Esophagus muscularis mucosa (tissue), 4 donors: ENCODE measurements at regions not wholly inside any gene's neighbourhood (a gene's known extent, or its start where the extent isn't known, plus 50 kb on each side); places are given as distances from the start of the nearest gene placed in this dataset.
A peak's percentile ranks its signal among the peaks of the same experiment; 100 is the strongest.

Source experiments
- DNase-seq: peaks from one replicate; pipeline ENCODE4 v3.0.0-alpha.2; 2017; ENCODE audit errors: extremely low spot score
- H3K27ac ChIP-seq, 4 donors: fragments of 200-600 bp; sonication (generic); replicated peaks in 1 of 4; 1 replicate in 3 of 4; 2 replicates in 1 of 4; pipeline ENCODE4 v1.5.1; 2016 to 2019; ENCODE audit warnings: mild to moderate bottlenecking in 1 of 4
- H3K27me3 ChIP-seq, 4 donors: fragments of 200-600 bp; sonication (generic); one replicate each; pipeline versions ENCODE4 v1.5.1 to v1.6.0; 2016 to 2019
- H3K36me3 ChIP-seq, 4 donors: fragments of 200-600 bp; sonication (generic); one replicate each; pipeline ENCODE4 v1.5.1; 2016 to 2019
- H3K4me1 ChIP-seq, 4 donors: fragments of 200-600 bp; sonication (generic); one replicate each; pipeline ENCODE4 v1.5.1; 2016 to 2019
- H3K4me3 ChIP-seq, 4 donors: fragments of 200-600 bp; sonication (generic); 1 replicate in 2 of 4; 2 replicates in 2 of 4; pipeline ENCODE4 v1.5.1; 2016 to 2019; ENCODE audit warnings: mild to moderate bottlenecking in 4 of 4, moderate library complexity in 1 of 4
- H3K9me3 ChIP-seq, 4 donors: fragments of 200-600 bp; sonication (generic); 1 replicate in 3 of 4; 2 replicates in 1 of 4; pipeline ENCODE4 v1.5.1; 2016 to 2019
- EP300 ChIP-seq: sonication (generic); formaldehyde crosslinking; IDR thresholded peaks from one replicate; pipeline ENCODE4 v1.6.1; 2017; ENCODE audit warnings: antibody characterized with exemption
- POLR2A ChIP-seq: fragments of 450-650 bp; IDR thresholded peaks from one replicate; pipeline ENCODE4 v1.6.1; 2017; ENCODE audit warnings: antibody characterized with exemption, moderate library complexity, mild to moderate bottlenecking, low read depth
- POLR2AphosphoS5 ChIP-seq, 2 donors: sonication (generic); formaldehyde crosslinking; IDR thresholded peaks; one replicate each; pipeline ENCODE4 v1.6.1; 2017; ENCODE audit warnings: antibody characterized with exemption in 2 of 2
- WGBS: methylation state at CpG from one replicate; pipeline ENCODE4 v1.1.5; 2018; 5-methylcytosine and 5-hydroxymethylcytosine counted together
- intact Hi-C: fragments of 100-400 bp; cut with DNase I; formaldehyde crosslinking; loops from one replicate; pipeline ENCODE4 v1.15.1; 2023
- TF ChIP-seq, protein P1 (sequence below), 3 experiments: fragments of 200-600 bp in 2 of 3; fragments of 450-650 bp in 1 of 3; sonication (generic) in 2 of 3; IDR thresholded peaks; one replicate each; pipeline ENCODE4 v1.5.1; 2017 to 2019; ENCODE audit warnings: antibody characterized with exemption in 3 of 3, mild to moderate bottlenecking in 2 of 3, moderate library complexity in 1 of 3

DNA sequence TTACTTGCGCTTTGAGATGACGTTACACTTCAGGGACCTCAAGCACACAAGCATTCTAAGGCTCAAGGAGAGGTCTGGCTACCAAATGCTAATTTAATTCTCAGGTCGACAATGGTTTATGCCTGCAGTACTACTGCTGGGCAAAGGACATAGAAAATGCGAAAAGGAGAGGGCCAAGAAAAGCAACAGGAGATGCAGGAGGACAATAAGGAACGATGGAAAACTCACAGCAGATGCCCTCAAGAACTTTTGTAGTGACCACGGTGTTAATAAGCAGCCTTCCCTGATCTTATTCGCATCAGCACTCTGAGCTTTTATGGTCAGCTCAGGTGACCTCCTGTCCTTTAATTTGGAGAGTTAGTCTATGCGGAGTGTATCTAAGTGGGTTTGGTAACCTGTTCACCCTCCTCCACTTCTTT, 146.3 kb downstream of the GPR85 start:
- TF ChIP-seq POLR2A, result no peak
- TF ChIP-seq POLR2AphosphoS5 (IDR thresholded peaks at IDR 0.05), result no peak
- TF ChIP-seq, protein P1, sequence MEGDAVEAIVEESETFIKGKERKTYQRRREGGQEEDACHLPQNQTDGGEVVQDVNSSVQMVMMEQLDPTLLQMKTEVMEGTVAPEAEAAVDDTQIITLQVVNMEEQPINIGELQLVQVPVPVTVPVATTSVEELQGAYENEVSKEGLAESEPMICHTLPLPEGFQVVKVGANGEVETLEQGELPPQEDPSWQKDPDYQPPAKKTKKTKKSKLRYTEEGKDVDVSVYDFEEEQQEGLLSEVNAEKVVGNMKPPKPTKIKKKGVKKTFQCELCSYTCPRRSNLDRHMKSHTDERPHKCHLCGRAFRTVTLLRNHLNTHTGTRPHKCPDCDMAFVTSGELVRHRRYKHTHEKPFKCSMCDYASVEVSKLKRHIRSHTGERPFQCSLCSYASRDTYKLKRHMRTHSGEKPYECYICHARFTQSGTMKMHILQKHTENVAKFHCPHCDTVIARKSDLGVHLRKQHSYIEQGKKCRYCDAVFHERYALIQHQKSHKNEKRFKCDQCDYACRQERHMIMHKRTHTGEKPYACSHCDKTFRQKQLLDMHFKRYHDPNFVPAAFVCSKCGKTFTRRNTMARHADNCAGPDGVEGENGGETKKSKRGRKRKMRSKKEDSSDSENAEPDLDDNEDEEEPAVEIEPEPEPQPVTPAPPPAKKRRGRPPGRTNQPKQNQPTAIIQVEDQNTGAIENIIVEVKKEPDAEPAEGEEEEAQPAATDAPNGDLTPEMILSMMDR (IDR thresholded peaks at IDR 0.05), result no peak
- TF ChIP-seq EP300, result no peak
- Histone ChIP-seq H3K27ac (peak overlapping the region; percentile 81 to 83 (median 82)), H3K36me3 (no peaks in the 10 kb centered on the region), H3K9me3 (no peaks in the 10 kb centered on the region), H3K4me3 (peak overlapping the region; percentile 84 to 93 (median 90)), H3K4me1 (peaks cover 16 to 38% (median 35%) of the 10 kb centered on the region in 4 donors), H3K27me3 (peaks cover 0 to under 1% (median 0%) of the 10 kb centered on the region in 4 donors)
- no peak for DNase-seq
- intact Hi-C loops, result loop anchor here (2.0 to 5.0 kb wide), 2 partner anchors 152 to 177 kb away; partner anchors contain the start of gene SMIM30
- 22% methylated on average over 8 of the region's 8 CpGs for WGBS

DNA sequence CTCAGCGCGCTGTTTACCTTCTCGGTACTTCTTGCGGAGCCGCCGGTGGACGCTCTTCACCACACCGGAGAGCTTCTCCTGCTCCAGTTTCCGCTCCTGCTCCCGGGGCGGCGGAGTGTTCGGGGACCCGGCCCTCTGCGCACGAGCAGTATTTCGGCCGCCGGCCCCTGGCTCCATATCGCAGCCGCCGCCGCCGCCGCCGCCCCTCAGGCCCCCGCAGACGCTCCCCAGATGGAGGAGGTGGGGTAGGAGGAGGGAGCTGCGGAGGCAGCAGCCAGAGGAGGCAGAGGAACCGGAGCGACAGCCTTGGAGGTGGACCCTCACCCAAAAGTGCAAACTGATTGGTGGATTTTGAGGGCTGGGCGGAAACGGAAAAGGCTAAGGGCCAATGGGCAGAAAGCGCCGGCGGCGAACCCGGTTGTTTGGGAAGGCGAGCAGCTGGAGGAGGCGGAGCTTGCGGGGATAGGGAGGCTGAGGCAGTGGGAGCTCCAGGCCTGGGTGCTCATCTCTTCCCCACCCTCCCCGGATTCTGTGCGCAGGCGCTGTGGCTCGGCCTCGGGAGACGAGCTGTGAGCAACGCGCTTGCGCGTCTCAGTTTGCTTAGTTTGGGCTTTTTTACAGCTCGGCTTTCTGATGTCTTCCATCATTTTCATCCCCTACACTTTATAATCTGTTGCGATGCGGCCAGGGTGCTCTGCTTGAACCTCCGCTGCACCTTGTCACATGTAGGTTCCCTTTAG, 146.9 kb downstream of the GPR85 start:
- peak overlapping the region; percentile 81 to 83 (median 82) for H3K27ac ChIP-seq
- no peaks in the 10 kb centered on the region for H3K27me3 ChIP-seq
- TF ChIP-seq POLR2AphosphoS5 (IDR thresholded peaks at IDR 0.05), result peak; percentile 72 to 79
- TF ChIP-seq, protein P1 (IDR thresholded peaks at IDR 0.05), result no peak
- TF ChIP-seq POLR2A, result peak; percentile 19
- 0% methylated on average over 37 of the region's 55 CpGs for WGBS
- no peaks in the 10 kb centered on the region for H3K9me3 ChIP-seq
- no peaks in the 10 kb centered on the region for H3K36me3 ChIP-seq
- peak; percentile 99 for DNase-seq
- H3K4me3 ChIP-seq, result peak overlapping the region; percentile 84 to 93 (median 90)
- intact Hi-C loops, result loop anchor here (2.0 to 5.0 kb wide), 2 partner anchors 151 to 178 kb away; partner anchors contain the start of gene SMIM30
- H3K4me1 ChIP-seq, result peaks cover 16 to 39% (median 35%) of the 10 kb centered on the region in 4 donors

DNA sequence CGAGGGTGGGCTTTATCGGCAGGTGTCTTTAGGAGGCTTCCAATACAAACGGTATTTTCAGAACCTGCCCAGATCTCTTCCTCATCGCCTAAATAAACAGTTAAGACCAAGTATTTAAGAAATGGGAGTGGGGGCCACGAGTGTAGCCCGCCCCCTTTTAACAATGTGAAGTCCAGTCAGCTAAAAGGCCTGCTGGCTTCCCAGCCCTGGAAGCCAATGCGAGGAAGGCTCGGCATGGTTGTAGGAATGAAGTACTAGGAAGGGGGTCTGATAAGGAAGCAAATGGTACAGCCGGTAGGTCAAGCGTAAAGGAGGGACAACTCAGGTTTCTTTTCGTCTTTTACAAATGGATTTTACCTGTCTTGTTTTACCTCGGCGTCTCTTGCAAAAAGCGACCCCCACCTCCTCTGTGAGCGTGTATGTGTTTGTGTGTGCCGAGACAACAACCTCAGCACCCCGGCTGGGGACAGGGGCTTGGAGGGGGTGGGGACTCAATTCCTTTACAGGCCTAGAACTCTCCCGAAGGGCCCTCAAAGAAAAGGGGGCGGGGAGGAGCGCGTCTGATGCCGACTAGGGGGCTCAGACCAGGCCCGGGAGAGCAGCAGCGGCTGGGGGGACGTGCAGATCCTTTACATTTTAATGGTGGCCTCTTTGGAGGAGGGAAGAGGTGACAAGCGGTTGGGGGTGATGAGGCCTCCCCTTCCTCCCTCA, 147.6 kb downstream of the GPR85 start:
- H3K27ac ChIP-seq, result peak overlapping the region; percentile 81 to 83 (median 82)
- TF ChIP-seq, protein P1 (IDR thresholded peaks at IDR 0.05), result no peak
- TF ChIP-seq POLR2AphosphoS5 (IDR thresholded peaks at IDR 0.05), result no peak
- TF ChIP-seq POLR2A, result no peak
- no peak for TF ChIP-seq EP300
- H3K36me3 ChIP-seq, result no peaks in the 10 kb centered on the region
- peak overlapping the region; percentile 84 to 93 (median 90) for H3K4me3 ChIP-seq
- DNase-seq, result no peak
- H3K9me3 ChIP-seq, result no peaks in the 10 kb centered on the region
- intact Hi-C loops, result no loop called here
- peaks cover 16 to 40% (median 37%) of the 10 kb centered on the region in 4 donors for H3K4me1 ChIP-seq
- no peaks in the 10 kb centered on the region for H3K27me3 ChIP-seq
- 6% methylated on average over 26 of the region's 26 CpGs for WGBS

DNA sequence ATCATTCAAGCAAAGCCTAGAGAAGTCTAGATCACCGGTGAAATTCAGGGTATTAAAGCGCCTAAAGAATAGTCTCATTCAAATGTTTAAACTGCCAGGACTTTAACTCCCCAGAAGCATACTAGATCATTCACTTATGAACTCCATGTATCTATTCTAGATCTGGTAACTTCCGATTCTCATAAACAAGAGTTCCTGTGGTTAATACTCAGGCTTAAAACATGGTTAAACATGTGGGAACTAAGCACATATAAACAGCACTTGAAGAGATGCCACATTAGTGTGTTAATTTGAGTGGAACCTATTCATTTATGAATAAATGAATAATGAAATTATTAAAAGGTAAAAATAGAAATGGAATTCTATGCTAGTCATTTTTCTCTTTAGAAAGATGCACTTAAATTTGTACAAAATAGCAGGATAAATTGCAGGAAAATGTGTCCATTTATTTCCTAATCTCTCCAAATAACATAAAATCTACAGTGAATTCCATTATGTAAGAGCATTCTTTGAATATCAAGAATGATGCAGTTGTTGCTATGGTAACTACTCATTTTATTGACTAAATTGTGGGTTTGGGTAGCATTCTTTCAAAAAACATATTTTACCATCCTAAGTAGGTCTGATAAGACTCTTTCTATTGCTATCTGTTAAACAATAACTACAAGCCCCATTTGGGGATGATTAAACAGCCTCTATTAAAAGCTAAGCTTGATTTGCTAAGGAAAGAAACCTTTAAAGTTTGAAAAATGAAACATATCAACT, 147.6 kb upstream of the TMEM168 start:
- peak overlapping the region in 3 of 4 donors; percentile 88 to 93 (median 92) for H3K4me3 ChIP-seq
- no peaks in the 10 kb centered on the region for H3K27me3 ChIP-seq
- intact Hi-C loops, result no loop called here
- peaks cover 16 to 43% (median 37%) of the 10 kb centered on the region in 4 donors for H3K4me1 ChIP-seq
- 81% methylated on average over 3 of the region's 3 CpGs for WGBS
- DNase-seq, result no peak
- H3K9me3 ChIP-seq, result no peaks in the 10 kb centered on the region
- no peaks in the 10 kb centered on the region for H3K36me3 ChIP-seq
- TF ChIP-seq EP300 (no peak), POLR2A (no peak), POLR2AphosphoS5 (IDR thresholded peaks at IDR 0.05) (no peak)
- TF ChIP-seq, protein P1 (IDR thresholded peaks at IDR 0.05), result no peak
- H3K27ac ChIP-seq, result no peak overlapping the region
